T-helper 1 cell treated with Interleukin-12 subunit alpha and Interleukin-12 subunit beta and Interleukin-4 antibody, amounts not matched to agents 30 ng/mL and 1 ng/mL, for 36 hours (primary cell): ENCODE measurements at regions not wholly inside any gene's neighbourhood (a gene's known extent, or its start where the extent isn't known, plus 50 kb on each side); places are given as distances from the start of the nearest gene placed in this dataset.

Experiments
- intact Hi-C: fragments of 100-400 bp; cut with micrococcal nuclease; formaldehyde crosslinking; loops from one replicate; pipeline ENCODE4 v1.15.1; 2024

DNA sequence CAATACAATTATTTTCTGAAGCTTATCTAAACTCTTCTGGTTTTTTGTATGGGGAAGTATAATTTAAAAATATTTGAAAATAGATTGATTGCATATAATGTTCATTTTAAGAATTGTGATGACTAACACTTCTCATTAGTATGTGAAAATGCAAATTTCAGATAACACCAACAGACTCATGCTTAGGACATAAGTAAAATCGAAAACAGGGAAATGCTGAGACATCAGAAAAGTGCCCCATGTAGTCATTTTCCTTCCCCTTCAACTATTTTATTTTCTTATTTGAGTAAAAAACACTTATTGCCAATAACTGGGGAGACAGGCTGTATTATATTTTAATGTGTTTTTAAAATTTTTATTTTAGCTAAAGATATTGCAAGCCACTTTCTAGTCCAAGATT, 814.7 kb downstream of the GALC start:
- intact Hi-C loops: no loop called here

DNA sequence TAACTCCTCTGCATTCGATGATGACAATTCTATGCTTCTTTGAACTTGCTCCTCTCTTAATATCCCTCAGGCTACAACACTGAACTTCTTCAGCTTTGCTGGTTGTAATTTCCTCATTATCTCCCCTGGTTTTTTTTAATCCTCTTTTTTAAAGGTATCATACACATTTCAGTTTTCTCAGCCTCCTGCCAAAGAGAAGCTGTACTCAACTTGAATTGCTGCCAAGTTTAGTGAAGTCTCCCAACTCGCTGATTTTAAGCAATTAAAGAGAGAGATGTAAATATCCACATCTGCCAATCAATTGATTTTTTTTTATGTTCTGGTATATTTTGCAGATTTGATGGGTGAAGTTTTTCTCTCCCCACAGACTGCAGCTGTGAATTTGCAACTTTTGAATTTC, 817.8 kb downstream of the GALC start:
- intact Hi-C loops: no loop called here

DNA sequence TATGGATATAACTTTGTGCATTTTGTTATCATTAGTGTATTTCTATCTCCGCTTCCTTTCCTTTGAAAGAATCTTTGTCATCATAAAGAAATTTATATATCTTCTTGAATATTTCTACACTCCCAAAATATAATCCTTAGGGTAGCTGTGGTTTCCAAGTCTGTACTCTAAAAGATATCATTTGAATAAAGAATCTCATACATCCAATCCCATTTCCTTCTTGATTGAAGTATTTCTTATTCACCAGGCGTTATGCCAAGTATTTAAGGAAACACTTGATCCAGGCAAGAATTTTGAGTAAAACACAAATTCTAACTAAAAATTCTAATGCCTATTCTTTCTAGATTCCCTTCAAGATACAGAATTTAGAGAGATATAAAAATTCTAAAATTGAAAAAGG, 821.8 kb downstream of the GALC start:
- intact Hi-C loops: no loop called here

DNA sequence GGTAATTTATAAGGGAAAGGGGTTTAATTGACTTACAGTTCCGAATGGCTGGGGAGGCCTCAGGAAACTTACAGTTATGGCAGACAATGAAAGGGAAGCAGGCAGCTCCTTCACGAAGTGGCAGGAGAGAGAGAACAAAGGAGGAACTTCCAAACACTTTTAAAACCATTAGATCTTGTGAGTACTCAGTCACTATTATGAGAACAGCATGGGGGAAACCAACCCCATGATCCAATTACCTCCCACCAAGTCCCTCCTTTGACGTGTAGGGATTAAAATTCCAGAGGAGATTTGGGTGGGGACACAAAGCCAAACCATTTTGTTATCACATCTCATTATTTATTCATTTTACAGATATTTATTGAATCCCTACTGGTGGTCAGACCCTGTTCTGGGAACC, 822.8 kb downstream of the GALC start:
- intact Hi-C loops: no loop called here

DNA sequence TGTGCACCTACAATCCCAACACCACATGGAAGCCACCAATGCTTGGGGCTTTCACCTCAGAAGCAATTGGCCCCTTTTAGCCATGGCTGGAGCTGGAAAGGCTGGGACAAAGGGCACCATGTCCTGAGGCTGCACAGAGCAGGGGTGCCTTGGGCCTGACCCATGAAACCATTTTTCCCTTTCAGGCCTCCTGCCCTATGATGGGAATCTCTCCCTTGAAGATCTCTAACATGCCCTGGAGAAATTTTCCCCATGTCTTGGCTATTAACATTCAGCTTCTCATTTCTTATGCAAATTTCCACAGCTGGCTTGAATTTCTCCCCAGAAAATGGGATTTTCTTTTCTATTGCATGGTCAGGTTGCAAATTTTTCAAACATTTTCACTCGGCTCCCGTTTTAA, 823.6 kb downstream of the GALC start:
- intact Hi-C loops: no loop called here

DNA sequence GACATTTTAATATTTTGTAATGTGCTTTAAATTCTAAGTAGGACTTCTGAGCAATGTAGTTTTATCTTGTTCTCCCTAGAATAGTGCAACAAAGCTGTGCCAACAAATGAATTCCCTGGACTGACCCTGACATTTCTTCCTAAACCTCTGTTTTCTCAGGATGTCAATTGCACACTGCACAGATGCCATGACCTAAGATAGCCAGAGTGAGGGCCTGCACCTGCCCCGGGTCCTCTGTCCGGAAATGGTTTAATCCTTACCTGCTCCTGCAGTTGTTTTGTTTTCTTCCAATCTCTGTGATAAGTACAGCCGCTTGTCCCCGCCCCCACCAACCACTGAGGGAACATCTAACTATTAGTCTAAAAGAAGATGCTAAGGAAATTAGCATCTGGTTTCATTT, 831.5 kb downstream of the GALC start:
- intact Hi-C loops: no loop called here

- intact Hi-C loops: no loop called here
These were observed 832.0 kb downstream of the GALC start for GRCh38 chr14:87160989-87161388.

DNA sequence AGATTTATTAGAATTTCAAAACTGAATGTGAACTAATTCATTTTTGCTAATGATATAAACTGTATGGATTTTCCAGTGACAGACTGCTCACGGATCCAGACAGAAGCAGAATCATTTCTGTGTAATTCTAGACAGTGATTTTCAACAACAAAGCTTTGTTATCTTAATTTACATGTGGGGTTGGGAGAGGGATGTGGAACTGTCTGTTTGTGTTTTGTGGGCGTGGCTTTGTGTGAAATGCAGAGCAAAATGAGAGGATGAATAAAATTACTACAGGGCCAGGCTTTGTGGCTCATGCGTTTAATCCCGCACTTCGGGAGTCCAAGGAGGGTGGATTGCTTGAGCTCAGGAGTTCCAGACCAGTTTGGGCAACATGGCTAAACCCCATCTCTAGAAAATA, 834.7 kb downstream of the GALC start:
- intact Hi-C loops: no loop called here

DNA sequence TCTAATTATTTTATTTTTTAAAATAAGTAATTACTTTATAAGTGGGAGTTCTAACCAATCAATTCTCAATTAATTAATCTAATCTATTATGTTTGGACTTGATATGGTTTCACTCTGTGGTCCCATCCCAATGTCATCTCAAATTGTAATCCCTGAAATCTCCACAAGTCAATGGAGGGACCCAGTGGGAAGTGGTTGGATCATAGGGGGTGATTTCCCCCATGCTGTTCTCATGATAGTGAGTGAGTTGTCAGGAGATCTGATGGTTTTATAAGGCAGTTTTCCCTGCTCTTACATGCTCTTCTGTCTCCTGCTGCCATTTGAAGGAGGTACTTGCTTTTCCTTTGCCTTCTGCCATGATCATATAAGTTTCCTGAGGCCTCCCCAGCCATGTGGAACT, 836.1 kb downstream of the GALC start:
- intact Hi-C loops: no loop called here

- intact Hi-C loops: no loop called here
These were observed 837.0 kb downstream of the GALC start for GRCh38 chr14:87155856-87156488.

DNA sequence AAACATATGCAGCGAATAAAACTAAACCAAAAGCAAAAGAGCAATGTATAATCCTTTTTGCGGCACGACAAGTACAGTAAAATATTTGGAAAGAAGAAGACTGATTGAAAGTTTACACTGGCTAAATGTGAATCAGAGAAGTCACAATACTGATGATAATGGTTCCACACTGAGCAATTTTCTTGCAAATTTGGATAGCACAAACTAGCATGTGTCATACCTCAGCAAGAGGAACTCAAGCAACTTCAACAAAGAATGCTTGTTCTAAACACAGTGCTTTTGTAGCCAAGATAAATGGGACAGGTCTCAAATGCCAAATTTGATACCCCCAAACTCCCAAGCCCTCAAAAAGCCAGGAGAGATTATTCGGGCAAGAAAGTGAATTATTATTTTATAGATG, 839.1 kb downstream of the GALC start:
- intact Hi-C loops: no loop called here

- intact Hi-C loops: no loop called here
These were observed 839.6 kb downstream of the GALC start for GRCh38 chr14:87153391-87153790.

DNA sequence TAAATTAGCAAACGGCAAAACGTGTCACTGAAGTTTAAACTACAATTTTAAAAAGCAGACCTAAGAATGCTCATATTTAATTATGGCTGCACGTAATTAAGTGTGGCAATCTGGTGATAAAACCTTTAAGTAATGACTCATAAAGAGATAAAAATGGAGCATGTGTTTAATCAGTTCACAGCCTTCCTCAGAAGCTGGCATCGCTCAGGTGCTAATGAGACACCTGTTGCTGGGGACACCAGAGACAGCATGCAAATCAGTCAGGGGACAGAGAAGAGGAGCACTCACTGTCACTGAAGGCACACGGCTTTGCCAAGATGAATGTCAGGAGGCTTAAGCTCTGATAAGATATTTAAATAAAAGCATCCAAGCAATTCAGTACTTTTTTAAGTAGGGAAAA, 840.3 kb downstream of the GALC start:
- intact Hi-C loops: no loop called here

DNA sequence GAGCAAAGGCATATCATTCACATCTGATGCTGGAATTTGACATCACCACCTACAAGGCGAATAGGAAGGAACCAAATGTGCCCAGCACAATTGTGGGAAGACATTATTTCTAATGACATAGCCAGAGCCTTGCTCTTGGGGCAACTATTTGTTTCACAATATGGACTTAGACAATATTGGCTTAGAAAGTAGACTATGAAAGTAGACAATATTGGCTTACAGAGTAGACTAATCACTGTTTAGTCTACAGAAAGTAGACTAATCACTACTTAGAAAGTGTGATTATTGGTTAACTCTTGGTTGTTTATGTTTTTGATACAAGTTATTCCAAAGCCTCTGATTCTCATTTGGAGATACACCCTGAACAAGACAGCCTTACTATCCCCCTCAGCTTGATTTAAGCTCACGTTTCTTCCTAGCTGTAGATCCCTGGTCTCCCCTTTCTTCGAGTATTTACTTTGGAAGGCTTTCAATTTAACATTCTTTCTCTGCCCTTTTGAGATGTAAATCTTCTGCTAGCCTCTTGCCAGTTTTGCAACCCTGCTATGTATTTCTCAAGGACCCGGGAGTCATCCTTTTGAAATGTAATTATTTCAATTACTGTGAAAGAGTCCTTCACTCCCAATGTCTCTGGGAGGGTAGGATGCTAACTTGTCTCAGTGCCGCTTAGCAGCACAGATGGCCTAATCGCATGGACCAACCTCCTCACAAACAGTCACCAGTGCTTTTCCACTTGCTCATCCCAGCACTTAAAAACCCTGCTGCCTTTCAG, 843.2 kb downstream of the GALC start:
- intact Hi-C loops: no loop called here

DNA sequence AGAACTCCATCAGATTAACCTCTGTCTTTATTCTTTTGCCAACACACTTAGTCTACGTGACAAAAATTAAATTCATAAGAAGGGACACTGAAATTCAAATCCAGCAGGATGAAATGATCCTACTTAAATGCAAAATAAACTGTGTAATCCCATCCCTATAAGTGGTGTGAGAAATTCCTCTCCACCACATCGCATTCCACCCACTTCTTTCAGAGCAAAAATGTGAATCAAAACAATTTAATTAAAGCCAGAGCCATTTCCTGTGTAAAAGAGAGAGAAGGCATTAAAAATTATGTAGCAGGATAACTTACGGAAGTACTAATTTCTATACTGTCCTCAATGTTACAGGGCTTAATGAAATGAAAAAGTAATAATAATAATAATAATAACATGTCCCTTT, 844.3 kb downstream of the GALC start:
- intact Hi-C loops: no loop called here

GRCh38 chr14:87142551-87143211, 850.3 kb downstream of the GALC start:
- intact Hi-C loops: no loop called here

DNA sequence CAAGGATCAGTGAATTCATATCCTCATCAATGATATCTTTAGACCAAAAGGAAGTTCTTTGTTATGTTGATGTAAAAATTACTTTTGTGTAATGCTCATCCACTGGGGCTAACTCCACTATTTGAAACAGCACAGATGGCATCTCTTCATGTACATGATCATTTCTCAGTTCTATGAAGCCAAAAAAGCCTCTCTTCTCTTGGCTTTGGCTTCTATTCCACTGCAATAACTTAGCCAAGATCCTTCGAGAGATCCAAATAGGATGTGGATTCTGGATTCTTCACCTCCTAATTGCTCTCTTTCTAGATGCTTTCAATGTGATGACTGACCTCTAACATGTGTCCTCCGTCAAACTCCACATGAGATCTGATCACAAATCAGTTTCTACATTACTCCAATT, 851.2 kb downstream of the GALC start:
- intact Hi-C loops: no loop called here

DNA sequence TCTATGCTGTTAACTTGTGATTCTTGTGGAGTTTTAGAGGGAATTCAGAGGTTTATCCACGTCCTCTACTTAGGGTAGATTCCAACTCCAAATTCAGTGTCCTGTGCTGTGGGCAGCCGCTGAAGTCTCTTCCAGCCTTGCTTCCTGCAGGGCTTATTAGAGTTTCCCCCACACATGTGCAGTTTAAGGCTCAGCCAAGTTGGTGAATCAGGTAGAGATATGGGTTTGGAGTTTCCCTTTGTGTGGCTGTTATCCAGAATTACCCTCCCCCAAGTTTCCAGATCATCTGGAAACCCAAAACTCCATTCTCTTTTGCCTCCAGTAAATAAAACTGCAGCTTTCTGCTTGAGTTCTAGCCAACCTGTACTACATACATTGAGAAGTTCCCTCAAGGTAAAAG, 853.7 kb downstream of the GALC start:
- intact Hi-C loops: no loop called here

GRCh38 chr14:87133073-87133801, 859.7 kb downstream of the GALC start:
- intact Hi-C loops: no loop called here

DNA sequence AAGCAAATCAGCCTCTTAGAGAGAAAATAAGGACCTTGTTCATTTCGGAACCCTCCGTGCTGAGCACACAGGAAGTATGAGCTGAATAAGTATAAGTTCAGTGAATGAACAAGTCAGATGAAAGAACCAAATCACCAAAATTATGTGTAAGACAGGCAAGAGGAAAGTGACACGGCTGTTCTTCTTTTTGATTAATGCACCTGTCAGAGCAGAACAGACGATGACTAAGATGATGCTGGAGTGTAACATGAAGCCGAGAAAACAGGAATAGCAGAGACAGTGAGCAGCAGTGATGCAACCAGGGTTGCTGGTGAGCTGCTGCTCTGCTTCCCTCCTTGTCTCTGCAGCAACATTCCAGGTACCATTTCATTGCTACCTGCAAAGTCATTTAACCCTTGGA, 861.1 kb downstream of the GALC start:
- intact Hi-C loops: no loop called here

DNA sequence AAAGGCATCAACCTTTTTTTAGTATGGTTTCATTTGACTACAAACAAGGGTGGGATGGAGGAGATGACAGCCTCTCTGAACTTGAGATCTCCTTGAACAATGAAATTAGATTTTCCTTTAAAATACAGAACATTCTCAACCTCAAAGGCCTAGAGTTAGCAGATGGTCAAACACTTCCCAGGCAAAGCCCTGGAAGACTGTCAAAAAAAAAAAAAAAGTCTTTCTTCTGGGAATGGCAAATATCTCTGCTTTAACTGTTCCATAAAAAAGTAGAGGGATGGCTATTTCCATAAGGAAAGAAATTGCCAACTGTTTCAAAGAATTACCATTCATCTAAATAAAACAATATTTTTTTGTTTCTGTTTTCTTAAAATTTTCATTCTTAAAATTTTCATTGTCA, 870.8 kb downstream of the GALC start:
- intact Hi-C loops: no loop called here

DNA sequence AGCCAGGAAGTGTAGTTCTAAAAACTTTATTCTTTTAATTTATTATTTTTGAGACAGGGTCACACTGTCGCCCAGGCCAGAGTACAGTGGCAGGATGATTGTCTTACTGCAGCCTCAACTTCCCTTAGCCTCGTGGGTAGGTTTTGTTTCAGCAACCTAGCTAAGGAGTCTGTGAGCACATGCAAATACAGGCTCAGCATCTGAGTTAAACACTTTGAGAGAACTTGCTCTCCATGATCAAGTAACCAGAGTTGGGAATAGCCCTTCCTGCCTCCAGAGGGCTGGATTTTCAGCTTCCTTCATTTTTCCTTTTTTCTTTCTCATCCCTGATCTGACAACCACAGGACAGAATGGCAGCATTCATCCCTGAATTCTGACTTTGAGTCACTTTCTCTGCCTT, 871.3 kb downstream of the GALC start:
- intact Hi-C loops: no loop called here
